Activated naive CD4-positive, alpha-beta T cell treated with anti-CD3 and anti-CD28 coated beads for 36 hours (primary cell): ENCODE measurements at regions not wholly inside any gene's neighbourhood (a gene's known extent, or its start where the extent isn't known, plus 50 kb on each side); places are given as distances from the start of the nearest gene placed in this dataset.

Source experiments
- CTCF ChIA-PET: fragments of 350-600 bp; sonication (Branson Sonifier 250); formaldehyde crosslinking; loops from one replicate; lab custom pipeline; 2021; ENCODE audit warnings: antibody characterized with exemption; lab: Charles Lee
- DNase-seq: peaks from one replicate; pipeline ENCODE4 v3.0.0-alpha.2; 2020
- H3K27ac Mint-ChIP-seq: one replicate; pipeline ENCODE4 v1.8.0; 2021; ENCODE audit warnings: mild to moderate bottlenecking, mixed read lengths
- H3K27me3 Mint-ChIP-seq: one replicate; pipeline ENCODE4 v1.8.0; 2021; ENCODE audit warnings: low read depth, mixed read lengths
- H3K36me3 Mint-ChIP-seq: one replicate; pipeline ENCODE4 v1.8.0; 2021; ENCODE audit warnings: low read depth, mixed read lengths
- H3K4me1 Mint-ChIP-seq: one replicate; pipeline ENCODE4 v1.8.0; 2021; ENCODE audit warnings: low read depth, mixed read lengths
- H3K4me3 Mint-ChIP-seq: one replicate; pipeline ENCODE4 v1.8.0; 2021; ENCODE audit warnings: mild to moderate bottlenecking, moderate library complexity, mixed read lengths
- H3K9me3 Mint-ChIP-seq: one replicate; pipeline ENCODE4 v1.8.0; 2021; ENCODE audit warnings: mixed read lengths
- intact Hi-C: fragments of 100-400 bp; cut with micrococcal nuclease; formaldehyde crosslinking; loops from one replicate; pipeline ENCODE4 v1.15.1; 2023

- no peaks in the 10 kb centered on the region for H3K9me3 Mint-ChIP-seq
- CTCF ChIA-PET, result no interaction called here
- no peak for DNase-seq
- no peak overlapping the region for H3K4me3 Mint-ChIP-seq
- H3K4me1 Mint-ChIP-seq, result no peaks in the 10 kb centered on the region
- H3K27me3 Mint-ChIP-seq, result peaks cover 17% of the 10 kb centered on the region
- intact Hi-C loops, result no loop called here
- H3K27ac Mint-ChIP-seq, result no peak overlapping the region
- H3K36me3 Mint-ChIP-seq, result no peaks in the 10 kb centered on the region
These were observed 335.5 kb downstream of the TBC1D4 start for GRCh38 chr13:75146436-75146835.

- Mint-ChIP-seq H3K27me3 (peaks cover 17% of the 10 kb centered on the region), H3K27ac (no peak overlapping the region), H3K4me3 (no peak overlapping the region), H3K36me3 (no peaks in the 10 kb centered on the region), H3K9me3 (no peaks in the 10 kb centered on the region), H3K4me1 (no peaks in the 10 kb centered on the region)
- CTCF ChIA-PET, result no interaction called here
- DNase-seq, result no peak
- intact Hi-C loops, result no loop called here
These were observed 336.0 kb downstream of the TBC1D4 start for GRCh38 chr13:75145927-75146326.

GRCh38 chr13:75139291-75139690 lies 342.7 kb downstream of the TBC1D4 start:
- H3K36me3 Mint-ChIP-seq, result peaks cover 3% of the 10 kb centered on the region

DNA sequence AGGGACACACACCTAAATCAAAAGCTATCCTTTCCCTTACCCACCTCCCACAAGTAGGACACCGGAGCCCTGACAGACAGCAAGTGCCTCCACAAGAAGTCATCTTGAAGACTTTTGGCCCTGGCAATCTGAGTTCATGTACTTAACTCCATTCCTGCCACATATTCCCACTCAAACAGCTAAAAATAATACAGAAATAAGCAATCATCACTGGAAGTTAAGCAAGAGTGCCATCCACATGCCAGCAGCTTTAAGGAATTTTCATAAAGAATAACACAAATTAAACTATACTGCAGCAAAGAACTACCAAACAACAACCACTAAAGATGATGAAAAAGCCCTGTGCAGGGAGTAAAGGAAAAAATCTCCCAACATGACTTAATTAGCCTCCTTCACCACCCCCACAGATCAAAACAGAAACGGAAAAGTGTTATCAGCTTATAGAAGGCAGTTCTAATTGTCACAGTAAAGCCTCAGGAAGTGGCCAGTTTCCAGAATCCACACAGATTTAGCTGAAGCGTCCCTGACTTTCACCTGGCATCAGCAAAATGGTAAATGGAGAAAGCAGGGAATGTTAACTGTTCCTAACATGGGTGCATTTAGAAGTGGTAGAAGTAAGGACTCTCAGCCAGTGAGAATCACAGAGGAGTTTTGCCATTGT lies 343.9 kb downstream of the TBC1D4 start:
- Mint-ChIP-seq H3K9me3 (peaks cover 14% of the 10 kb centered on the region), H3K27ac (no peak overlapping the region), H3K4me1 (no peaks in the 10 kb centered on the region), H3K27me3 (peaks cover 17% of the 10 kb centered on the region), H3K4me3 (no peak overlapping the region), H3K36me3 (peaks cover 3% of the 10 kb centered on the region)
- intact Hi-C loops, result no loop called here
- CTCF ChIA-PET, result interaction anchor here (0.6 kb wide), 1 partner anchor 90 kb away, joined by 4 read pairs; no protein-coding TSS in a partner anchor
- DNase-seq, result no peak

More at GRCh38 chr13:75139291-75139690, 342.7 kb downstream of the TBC1D4 start:
- Mint-ChIP-seq H3K4me3 (no peak overlapping the region), H3K27ac (no peak overlapping the region), H3K4me1 (no peaks in the 10 kb centered on the region), H3K9me3 (peaks cover 14% of the 10 kb centered on the region), H3K27me3 (peaks cover 11% of the 10 kb centered on the region)
- intact Hi-C loops, result no loop called here
- CTCF ChIA-PET, result no interaction called here
- DNase-seq, result no peak

DNA sequence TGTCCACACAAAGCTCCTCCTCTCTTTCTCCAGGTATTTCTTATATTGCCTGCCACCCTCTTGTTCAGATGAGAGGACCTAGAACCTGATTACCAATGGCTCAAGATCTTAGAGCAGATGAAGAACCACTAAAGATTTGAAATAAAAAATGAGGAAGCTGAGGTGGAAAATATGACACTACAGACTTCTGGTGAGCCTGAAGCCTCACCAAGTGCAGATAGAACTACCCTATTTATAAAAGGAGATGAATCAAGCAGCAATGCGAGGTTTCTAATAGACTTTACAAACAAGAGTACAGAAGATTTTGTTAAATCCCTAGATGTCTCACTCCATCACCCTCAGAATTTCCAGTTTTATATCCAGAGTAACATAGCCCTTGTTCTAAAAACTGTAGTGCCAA lies 345.8 kb downstream of the TBC1D4 start:
- Mint-ChIP-seq H3K4me3 (no peak overlapping the region), H3K9me3 (peaks cover 14% of the 10 kb centered on the region), H3K27me3 (peaks cover 17% of the 10 kb centered on the region), H3K27ac (no peak overlapping the region), H3K4me1 (no peaks in the 10 kb centered on the region), H3K36me3 (peaks cover 3% of the 10 kb centered on the region)
- intact Hi-C loops, result no loop called here
- DNase-seq, result no peak
- CTCF ChIA-PET, result no interaction called here

DNA sequence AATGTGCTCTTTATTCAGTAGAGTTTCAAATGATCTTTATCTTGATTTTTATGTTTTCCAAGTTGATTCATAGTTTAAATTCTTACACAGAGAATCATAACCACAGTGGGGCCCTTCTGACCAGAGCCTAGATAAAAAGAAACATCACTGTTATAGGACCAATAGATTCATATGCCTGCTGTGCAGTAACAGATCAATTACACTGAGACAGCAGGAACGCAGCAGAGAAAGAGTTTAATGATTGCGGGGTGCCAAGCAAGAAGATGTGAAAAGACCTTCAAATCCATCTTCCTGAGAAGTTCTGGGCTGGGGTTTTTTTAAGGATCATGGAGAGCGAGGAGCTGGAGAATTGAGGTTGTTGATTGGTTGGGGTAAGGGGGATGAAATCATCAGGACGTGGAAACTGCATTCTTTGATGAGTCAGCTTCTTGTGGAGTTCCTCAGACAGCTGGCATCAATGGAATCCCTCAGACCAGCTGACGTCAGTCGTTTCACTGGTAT lies 346.6 kb downstream of the TBC1D4 start:
- Mint-ChIP-seq H3K4me1 (no peaks in the 10 kb centered on the region), H3K9me3 (peaks cover 14% of the 10 kb centered on the region), H3K4me3 (no peak overlapping the region), H3K36me3 (peaks cover 3% of the 10 kb centered on the region), H3K27me3 (peaks cover 17% of the 10 kb centered on the region), H3K27ac (no peak overlapping the region)
- DNase-seq, result no peak
- CTCF ChIA-PET, result no interaction called here
- intact Hi-C loops, result no loop called here

GRCh38 chr13:75132701-75133695 lies 349.0 kb downstream of the TBC1D4 start:
- H3K27ac Mint-ChIP-seq, result no peak overlapping the region

GRCh38 chr13:75129331-75129730 lies 352.6 kb downstream of the TBC1D4 start:
- no peaks in the 10 kb centered on the region for H3K36me3 Mint-ChIP-seq
- H3K4me3 Mint-ChIP-seq, result no peak overlapping the region
- H3K9me3 Mint-ChIP-seq, result no peaks in the 10 kb centered on the region
- intact Hi-C loops, result no loop called here
- H3K27me3 Mint-ChIP-seq, result peaks cover 6% of the 10 kb centered on the region
- DNase-seq, result no peak
- no peak overlapping the region for H3K27ac Mint-ChIP-seq
- no peaks in the 10 kb centered on the region for H3K4me1 Mint-ChIP-seq
- CTCF ChIA-PET, result no interaction called here

More at GRCh38 chr13:75132701-75133695, 349.0 kb downstream of the TBC1D4 start:
- H3K36me3 Mint-ChIP-seq, result no peaks in the 10 kb centered on the region
- no peak for DNase-seq
- peaks cover 6% of the 10 kb centered on the region for H3K27me3 Mint-ChIP-seq
- peaks cover 6% of the 10 kb centered on the region for H3K9me3 Mint-ChIP-seq
- H3K4me1 Mint-ChIP-seq, result no peaks in the 10 kb centered on the region
- CTCF ChIA-PET, result no interaction called here
- no peak overlapping the region for H3K4me3 Mint-ChIP-seq
- intact Hi-C loops, result no loop called here

GRCh38 chr13:75124415-75124814 lies 357.6 kb downstream of the TBC1D4 start:
- CTCF ChIA-PET, result no interaction called here
- Mint-ChIP-seq H3K36me3 (no peaks in the 10 kb centered on the region), H3K9me3 (no peaks in the 10 kb centered on the region), H3K4me3 (no peak overlapping the region), H3K27me3 (peaks cover 4% of the 10 kb centered on the region), H3K27ac (no peak overlapping the region), H3K4me1 (no peaks in the 10 kb centered on the region)
- intact Hi-C loops, result no loop called here
- DNase-seq, result no peak

- H3K4me1 Mint-ChIP-seq, result no peaks in the 10 kb centered on the region
- H3K36me3 Mint-ChIP-seq, result no peaks in the 10 kb centered on the region
- no peak overlapping the region for H3K27ac Mint-ChIP-seq
- CTCF ChIA-PET, result no interaction called here
- intact Hi-C loops, result no loop called here
- no peaks in the 10 kb centered on the region for H3K9me3 Mint-ChIP-seq
- H3K4me3 Mint-ChIP-seq, result no peak overlapping the region
- no peak for DNase-seq
- H3K27me3 Mint-ChIP-seq, result peaks cover 4% of the 10 kb centered on the region
These were observed 358.5 kb downstream of the TBC1D4 start for GRCh38 chr13:75123428-75123827.

DNA sequence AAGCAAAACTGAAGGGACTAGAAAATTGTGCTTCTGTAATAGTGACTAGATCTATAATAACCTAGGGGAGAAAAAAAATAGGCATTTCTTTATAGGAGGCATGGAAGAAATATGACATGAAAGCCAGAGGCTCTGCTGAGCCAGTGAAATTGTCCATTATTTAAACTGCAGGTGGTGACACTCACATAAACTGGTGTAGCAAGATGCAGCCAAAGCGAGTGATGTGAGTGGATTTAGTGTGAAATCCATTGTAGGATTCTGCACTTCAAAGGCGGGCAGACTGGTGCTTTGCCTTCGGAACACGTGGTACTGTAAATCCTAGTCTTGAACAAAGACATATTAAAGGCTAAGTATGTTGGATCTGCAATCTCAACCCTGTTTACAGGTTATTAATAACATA lies 361.9 kb downstream of the TBC1D4 start:
- no peak overlapping the region for H3K27ac Mint-ChIP-seq
- CTCF ChIA-PET, result no interaction called here

GRCh38 chr13:75115171-75115570 lies 366.8 kb downstream of the TBC1D4 start:
- no peak overlapping the region for H3K4me3 Mint-ChIP-seq
- no peak overlapping the region for H3K27ac Mint-ChIP-seq
- CTCF ChIA-PET, result no interaction called here

More for the DNA sequence above, 361.9 kb downstream of the TBC1D4 start:
- no peak for DNase-seq
- Mint-ChIP-seq H3K4me1 (no peaks in the 10 kb centered on the region), H3K4me3 (no peak overlapping the region), H3K36me3 (no peaks in the 10 kb centered on the region), H3K27me3 (peaks cover 4% of the 10 kb centered on the region), H3K9me3 (no peaks in the 10 kb centered on the region)
- intact Hi-C loops, result no loop called here

More at GRCh38 chr13:75115171-75115570, 366.8 kb downstream of the TBC1D4 start:
- no peak for DNase-seq
- H3K9me3 Mint-ChIP-seq, result peaks cover 4% of the 10 kb centered on the region
- peaks cover 5% of the 10 kb centered on the region for H3K27me3 Mint-ChIP-seq
- no peaks in the 10 kb centered on the region for H3K36me3 Mint-ChIP-seq
- intact Hi-C loops, result no loop called here
- H3K4me1 Mint-ChIP-seq, result no peaks in the 10 kb centered on the region
